Hepatocyte (in vitro differentiated cells): ENCODE measurements at regions not wholly inside any gene's neighbourhood (a gene's known extent, or its start where the extent isn't known, plus 50 kb on each side); places are given as distances from the start of the nearest gene placed in this dataset.

Experiments used
- DNase-seq: peaks from one replicate; pipeline ENCODE4 v3.0.0-alpha.2; 2016; ENCODE audit warnings: low spot score
- H2AFZ ChIP-seq: fragments of 200-600 bp; sonication (generic); 2 replicates; pipeline ENCODE4 v1.6.0; 2016; ENCODE audit warnings: antibody characterized with exemption, mild to moderate bottlenecking
- H3K27ac ChIP-seq: fragments of 200-600 bp; sonication (generic); 2 replicates; pipeline ENCODE4 v1.5.1; 2016; ENCODE audit warnings: mild to moderate bottlenecking
- H3K27me3 ChIP-seq: fragments of 200-600 bp; sonication (generic); 2 replicates; pipeline ENCODE4 v1.6.1; 2016
- H3K36me3 ChIP-seq: fragments of 200-600 bp; sonication (generic); replicated peaks from 2 replicates; pipeline ENCODE4 v1.5.1; 2016; ENCODE audit warnings: low read depth; ENCODE audit not compliant: insufficient read depth
- H3K4me1 ChIP-seq: fragments of 200-600 bp; sonication (generic); 2 replicates; pipeline ENCODE4 v1.5.1; 2016; ENCODE audit warnings: mild to moderate bottlenecking, moderate library complexity; ENCODE audit not compliant: insufficient read depth
- H3K4me2 ChIP-seq: fragments of 200-600 bp; sonication (generic); 2 replicates; pipeline ENCODE4 v1.6.0; 2016
- H3K4me3 ChIP-seq: fragments of 200-600 bp; sonication (generic); 2 replicates; pipeline ENCODE4 v1.5.1; 2016; ENCODE audit warnings: mild to moderate bottlenecking
- H3K79me2 ChIP-seq: fragments of 200-600 bp; sonication (generic); 2 replicates; pipeline ENCODE4 v1.6.0; 2017; ENCODE audit warnings: mild to moderate bottlenecking
- H3K9me2 ChIP-seq: fragments of 200-600 bp; sonication (generic); replicated peaks from 2 replicates; pipeline ENCODE4 v1.6.0; 2017; ENCODE audit warnings: mild to moderate bottlenecking; ENCODE audit not compliant: insufficient read depth
- H3K9me3 ChIP-seq: fragments of 200-600 bp; sonication (generic); 2 replicates; pipeline ENCODE4 v1.5.1; 2016; ENCODE audit warnings: low read depth, mild to moderate bottlenecking
- H4K20me1 ChIP-seq: fragments of 200-600 bp; sonication (generic); 2 replicates; pipeline ENCODE4 v1.6.0; 2016; ENCODE audit warnings: mild to moderate bottlenecking; ENCODE audit not compliant: insufficient read depth, poor library complexity, severe bottlenecking
- CTCF ChIP-seq: fragments of 200-600 bp; sonication (generic); IDR thresholded peaks from 2 replicates; pipeline ENCODE4 v1.5.1; 2016; ENCODE audit warnings: antibody characterized with exemption, mild to moderate bottlenecking; ENCODE audit not compliant: poor library complexity
- EZH2 ChIP-seq: fragments of 200-600 bp; sonication (generic); IDR thresholded peaks from 2 replicates; pipeline ENCODE4 v1.6.1; 2016; ENCODE audit warnings: antibody characterized with exemption, mild to moderate bottlenecking, borderline replicate concordance
- EZH2phosphoT487 ChIP-seq: fragments of 200-600 bp; sonication (generic); IDR thresholded peaks from one replicate; pipeline ENCODE4 v1.6.1; 2018; ENCODE audit warnings: antibody characterized with exemption, mild to moderate bottlenecking, low read depth, moderate library complexity; ENCODE audit not compliant: unreplicated experiment, severe bottlenecking
- WGBS: methylation state at CpG from one replicate; pipeline ENCODE4 v1.1.6; 2016; ENCODE audit warnings: low lambda C conversion rate; ENCODE audit errors: missing lambda C conversion rate; 5-methylcytosine and 5-hydroxymethylcytosine counted together

- H3K4me2 ChIP-seq = peak overlapping the region; percentile 78
- H2AFZ ChIP-seq = peak overlapping the region; percentile 52
- no peaks in the 10 kb centered on the region for H3K9me2 ChIP-seq
- DNase-seq = no peak
- H3K79me2 ChIP-seq = no peaks in the 10 kb centered on the region
- TF ChIP-seq EZH2 = no peak
- no peaks in the 10 kb centered on the region for H4K20me1 ChIP-seq
- H3K27me3 ChIP-seq = peaks cover 5% of the 10 kb centered on the region
- WGBS = 3% methylated on average over 18 of the region's 18 CpGs
- H3K4me1 ChIP-seq = no peaks in the 10 kb centered on the region
- H3K4me3 ChIP-seq = peak overlapping the region; percentile 34
- no peaks in the 10 kb centered on the region for H3K36me3 ChIP-seq
- no peaks in the 10 kb centered on the region for H3K9me3 ChIP-seq
- peak overlapping the region; percentile 74 for H3K27ac ChIP-seq
These were observed 144.3 kb upstream of the ZNF184 start for GRCh38 chr6:27617046-27617687.

GRCh38 chr6:27616328-27617045 is 143.6 kb upstream of the ZNF184 start:
- peak overlapping the region; percentile 52 for H2AFZ ChIP-seq
- 45% methylated on average over 6 of the region's 6 CpGs for WGBS

GRCh38 chr6:27611451-27611850 is 138.5 kb upstream of the ZNF184 start:
- no peaks in the 10 kb centered on the region for H3K36me3 ChIP-seq
- TF ChIP-seq CTCF = no peak
- H3K9me2 ChIP-seq = no peaks in the 10 kb centered on the region
- no peaks in the 10 kb centered on the region for H3K9me3 ChIP-seq
- H3K4me2 ChIP-seq = no peak overlapping the region
- H3K79me2 ChIP-seq = no peaks in the 10 kb centered on the region
- no peaks in the 10 kb centered on the region for H3K27me3 ChIP-seq
- DNase-seq = no peak
- WGBS = 83% methylated on average over 1 of the region's 1 CpG
- H4K20me1 ChIP-seq = no peaks in the 10 kb centered on the region
- H3K4me3 ChIP-seq = no peak overlapping the region
- H3K4me1 ChIP-seq = no peaks in the 10 kb centered on the region
- no peak overlapping the region for H2AFZ ChIP-seq
- no peak overlapping the region for H3K27ac ChIP-seq

More at GRCh38 chr6:27616328-27617045, 143.6 kb upstream of the ZNF184 start:
- H3K27ac ChIP-seq = peak overlapping the region; percentile 74
- no peaks in the 10 kb centered on the region for H4K20me1 ChIP-seq
- no peak for DNase-seq
- no peaks in the 10 kb centered on the region for H3K9me3 ChIP-seq
- H3K9me2 ChIP-seq = no peaks in the 10 kb centered on the region
- no peaks in the 10 kb centered on the region for H3K4me1 ChIP-seq
- H3K27me3 ChIP-seq = peaks cover 5% of the 10 kb centered on the region
- H3K79me2 ChIP-seq = no peaks in the 10 kb centered on the region
- H3K36me3 ChIP-seq = no peaks in the 10 kb centered on the region
- peak overlapping the region; percentile 78 for H3K4me2 ChIP-seq
- H3K4me3 ChIP-seq = peak overlapping the region; percentile 34
- TF ChIP-seq EZH2 = no peak
- TF ChIP-seq CTCF = no peak
- no peak for TF ChIP-seq EZH2phosphoT487
